NCI-H345 treated with DMSO at 0.1 percent for 48 hours (cell line): ENCODE measurements at regions not wholly inside any gene's neighbourhood (a gene's known extent, or its start where the extent isn't known, plus 50 kb on each side); places are given as distances from the start of the nearest gene placed in this dataset.
"Not testable (repeated sequence)": the region's sequence is repeated elsewhere in the genome, so short reads cannot be mapped to it uniquely, and the experiment has no call there.

Experiments
- DNase-seq: peaks from one replicate; lab custom pipeline; 2025; ENCODE audit not compliant: unreplicated experiment; lab: John Stamatoyannopoulos, UW

GRCh38 chr7:17554341-17555015, 256.0 kb downstream of the AHR start:
- no peak for DNase-seq

DNA sequence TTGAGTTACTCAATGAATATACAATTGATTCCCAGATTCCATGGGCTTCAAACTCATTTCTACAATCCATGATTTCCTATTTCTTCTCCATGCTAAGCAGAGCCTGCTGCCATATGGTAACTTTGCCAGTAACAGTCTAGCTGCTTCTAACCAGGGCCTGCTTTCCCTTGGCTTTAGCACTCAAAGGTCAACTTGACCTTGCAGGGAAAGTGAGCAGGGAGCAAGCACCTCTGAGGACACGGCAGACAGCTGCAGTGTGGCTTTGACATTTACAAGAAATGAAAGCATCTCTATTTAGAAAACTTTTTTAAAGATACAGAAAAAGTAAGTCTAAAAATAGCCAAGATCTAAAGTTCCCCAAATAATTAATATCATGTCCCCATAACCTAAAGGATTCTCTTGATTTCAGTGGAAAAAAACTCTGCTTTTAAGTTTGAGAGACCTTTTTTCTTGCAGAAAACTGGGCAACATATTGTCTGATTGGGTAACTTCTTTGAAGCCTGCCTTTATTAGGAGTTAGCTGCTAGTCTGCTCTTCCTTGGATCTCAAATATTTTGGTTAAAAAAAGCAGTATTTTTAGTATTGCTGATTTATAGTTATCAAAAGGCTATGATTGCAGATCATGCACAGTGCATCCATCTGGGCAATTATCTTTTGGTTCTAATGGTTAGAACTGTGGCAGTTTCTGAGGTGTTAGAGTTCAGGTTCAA, 257.9 kb downstream of the AHR start:
- no peak for DNase-seq

DNA sequence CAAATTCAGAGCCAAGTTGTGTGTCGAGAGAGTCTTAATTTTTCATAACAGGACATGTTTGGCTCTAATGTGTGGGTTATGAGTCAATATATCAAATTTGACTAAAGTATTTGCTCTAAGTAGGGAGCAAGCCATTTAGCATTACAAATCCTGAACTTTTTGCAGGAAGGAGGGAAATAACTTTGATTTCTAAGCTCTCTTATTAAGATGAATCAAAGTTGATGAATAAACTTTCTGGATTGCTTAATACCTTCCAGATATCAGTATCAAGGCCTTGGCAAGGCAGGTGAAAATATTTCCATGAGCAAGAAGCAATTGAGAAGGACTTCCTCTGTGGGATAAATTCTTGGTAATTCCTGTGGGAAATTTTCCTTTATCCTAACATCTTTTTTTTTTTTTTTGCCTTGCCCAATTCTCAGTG, 258.8 kb downstream of the AHR start:
- no peak for DNase-seq

DNA sequence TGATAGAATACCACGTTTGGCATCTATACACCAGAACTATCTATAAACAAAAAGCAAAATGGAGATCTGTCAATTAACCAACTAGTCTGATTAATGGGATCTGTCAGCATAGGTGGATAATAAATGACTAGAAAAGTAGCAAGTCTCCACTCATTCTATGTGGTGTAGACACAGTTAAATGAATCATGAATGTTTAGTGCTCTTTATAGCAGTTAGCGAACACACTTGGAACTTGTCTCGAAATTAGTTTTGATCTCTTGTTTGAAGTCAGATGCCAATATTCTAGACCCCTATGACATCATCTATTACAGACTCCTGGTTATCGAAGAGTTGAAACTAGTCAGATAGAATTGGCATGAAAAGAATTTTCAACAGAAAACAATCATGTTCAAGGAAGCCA, 259.7 kb downstream of the AHR start:
- DNase-seq: no peak

DNA sequence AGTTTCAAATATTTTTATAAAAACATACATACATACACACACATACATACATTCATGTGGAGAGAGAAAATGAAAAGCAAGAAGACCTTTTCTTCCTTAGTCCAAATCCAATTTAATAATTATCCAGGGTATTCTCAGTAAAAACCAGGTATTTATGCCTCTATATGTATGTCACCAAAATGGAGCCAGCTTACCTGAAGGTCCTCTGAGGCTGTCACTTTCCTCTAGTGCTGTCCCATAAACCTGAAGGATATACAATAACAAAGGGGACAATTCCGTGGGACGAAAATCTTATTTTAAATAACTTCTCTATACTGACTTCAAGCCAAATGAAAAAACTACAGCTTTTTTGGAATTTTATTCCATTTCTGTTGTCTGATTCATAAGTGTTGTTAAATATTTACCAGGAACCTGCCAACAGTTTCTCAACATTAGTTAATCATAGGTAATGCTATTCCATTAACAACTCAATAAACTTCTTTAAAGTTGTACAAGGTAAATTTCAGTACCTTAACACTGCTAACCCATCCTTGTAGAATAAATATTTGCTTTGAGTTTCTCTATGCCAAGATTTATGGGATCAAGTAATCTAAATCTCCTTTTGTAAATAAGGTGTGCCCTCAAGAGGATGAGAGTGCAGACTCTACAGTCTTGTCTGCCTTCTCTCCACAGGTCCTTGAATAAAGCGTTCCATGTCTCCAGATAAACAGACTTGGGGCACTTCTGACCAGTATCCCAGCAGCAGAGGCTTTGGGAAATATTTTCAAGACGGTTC, 260.3 kb downstream of the AHR start:
- DNase-seq: no peak

DNA sequence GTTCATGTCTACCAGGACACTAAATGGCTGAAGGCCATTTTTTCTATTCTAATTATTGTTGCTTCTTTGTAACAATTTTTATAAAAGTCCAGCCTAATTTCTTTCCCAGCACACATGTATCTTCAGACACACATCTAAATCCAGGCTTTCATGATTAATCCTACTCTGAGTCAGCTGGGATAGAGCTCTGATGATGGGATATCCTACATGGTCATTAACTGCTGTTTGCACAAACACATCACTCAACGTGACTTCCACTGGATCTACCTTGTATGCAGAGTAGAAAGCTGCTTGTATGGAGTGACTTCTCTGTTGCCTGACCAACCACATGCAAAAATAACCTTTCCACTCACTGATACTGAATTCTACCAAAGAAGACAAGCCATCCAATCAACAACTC, 260.9 kb downstream of the AHR start:
- DNase-seq: no peak

DNA sequence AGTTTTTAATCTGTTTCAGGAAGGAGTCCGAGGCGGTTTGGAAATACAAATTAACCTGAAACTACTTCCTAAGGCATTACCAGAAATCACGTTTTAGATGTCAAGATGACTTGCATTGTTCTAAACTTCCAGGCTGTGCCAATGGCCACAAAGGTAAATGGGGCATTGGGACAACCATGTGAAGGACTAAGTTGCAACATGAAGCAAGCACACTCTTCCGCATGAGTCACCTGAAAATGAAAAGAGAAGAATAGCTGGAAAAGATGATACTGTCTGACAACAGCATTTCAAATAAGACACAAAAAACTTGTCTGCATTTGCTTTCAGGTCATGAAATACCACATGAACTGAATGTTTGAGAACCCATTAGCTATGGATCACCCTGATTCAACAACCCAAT, 262.1 kb downstream of the AHR start:
- no peak for DNase-seq

DNA sequence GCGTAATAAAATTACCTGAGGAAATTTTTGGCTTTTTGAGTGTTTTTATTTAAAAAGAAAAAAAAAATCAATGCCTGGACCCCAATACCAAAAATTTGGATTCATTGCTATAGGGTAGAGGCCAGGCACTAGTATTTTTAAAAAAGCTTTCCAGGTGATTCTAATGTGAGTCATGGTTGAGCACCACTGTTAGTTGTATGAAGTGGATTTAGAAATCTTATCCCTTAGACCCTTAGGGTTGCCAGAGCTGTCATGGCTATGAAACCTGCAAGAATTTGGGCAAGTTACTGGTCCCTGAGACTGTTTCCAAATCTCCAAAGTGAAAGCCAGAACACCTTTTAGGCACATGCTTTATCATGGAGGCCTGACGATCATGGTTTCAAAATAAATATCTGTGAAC, 262.5 kb downstream of the AHR start:
- DNase-seq: no peak

- DNase-seq: no peak
These were observed 266.3 kb downstream of the AHR start for GRCh38 chr7:17564678-17565212.

DNA sequence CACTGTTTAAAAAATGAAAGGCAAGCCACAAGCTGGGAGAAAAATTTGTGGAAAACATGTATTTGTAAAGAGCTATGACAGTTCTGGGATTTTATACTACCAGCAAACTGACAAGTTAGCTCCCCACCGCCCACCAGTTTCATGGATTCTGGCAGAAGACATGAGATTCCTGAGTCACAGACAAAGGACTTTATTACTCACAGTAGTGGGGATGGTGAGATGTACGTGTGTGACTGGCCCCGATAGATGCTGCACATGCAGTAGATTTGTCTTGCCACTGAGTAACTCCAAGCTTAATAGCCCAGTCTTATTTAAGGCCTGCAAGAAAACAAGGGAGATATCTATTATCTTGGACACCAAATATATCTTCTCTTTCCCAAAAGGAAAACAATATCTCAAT, 281.7 kb downstream of the AHR start:
- DNase-seq: no peak

DNA sequence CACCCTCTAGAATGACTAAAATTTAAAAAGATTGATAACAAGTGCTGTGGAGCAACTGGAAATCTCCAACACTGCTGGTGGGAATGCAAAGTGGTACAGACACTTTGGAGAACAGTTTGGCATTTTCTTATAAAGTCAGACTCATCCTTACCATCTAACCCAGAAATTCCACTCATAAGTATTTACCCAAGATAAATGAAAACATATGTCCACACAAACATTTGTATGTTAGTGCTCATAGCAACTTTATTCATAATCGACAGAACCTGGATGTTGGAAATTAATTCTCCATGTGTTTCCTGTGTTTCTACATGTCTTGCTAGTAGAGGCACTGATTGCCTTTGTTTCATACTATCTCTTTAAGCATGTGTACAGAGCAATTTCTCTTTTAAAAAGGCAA, 282.4 kb downstream of the AHR start:
- no peak for DNase-seq

DNA sequence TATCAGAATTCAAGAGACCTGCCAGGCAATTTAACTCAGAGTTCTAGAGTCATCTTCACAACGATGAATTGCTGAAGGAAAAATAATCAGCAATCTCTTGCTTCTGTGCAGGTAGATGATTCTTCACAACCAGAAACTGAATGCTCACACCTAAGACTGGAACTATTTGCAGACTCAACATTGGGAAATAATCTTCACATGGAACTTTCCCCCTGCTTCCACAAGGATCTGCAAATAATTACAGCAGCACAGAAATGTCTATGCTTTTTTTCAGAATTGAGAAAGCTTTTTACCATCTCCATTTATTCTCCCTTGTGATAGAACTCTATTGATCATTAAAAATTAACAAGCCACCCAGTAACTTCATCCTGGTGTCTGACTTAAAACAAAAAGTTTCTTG, 282.8 kb downstream of the AHR start:
- DNase-seq: no peak

DNA sequence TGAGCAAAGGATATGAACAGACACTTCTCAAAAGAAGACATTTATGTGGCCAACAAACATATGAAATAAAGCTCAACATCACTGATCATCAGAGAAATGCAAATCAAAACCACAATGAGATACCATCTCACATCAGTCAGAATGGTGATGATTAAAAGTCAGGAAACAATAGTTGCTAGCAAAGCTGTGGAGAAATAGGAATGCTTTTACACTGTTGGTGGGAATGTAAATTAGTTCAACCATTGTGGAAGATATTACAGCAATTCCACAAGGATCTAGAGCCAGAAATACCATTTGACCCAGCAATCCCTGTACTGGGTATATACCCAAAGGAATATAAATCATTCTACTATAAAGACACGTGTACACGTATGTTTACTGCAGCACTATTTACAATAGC, 284.2 kb downstream of the AHR start:
- not testable (repeated sequence) for DNase-seq

DNA sequence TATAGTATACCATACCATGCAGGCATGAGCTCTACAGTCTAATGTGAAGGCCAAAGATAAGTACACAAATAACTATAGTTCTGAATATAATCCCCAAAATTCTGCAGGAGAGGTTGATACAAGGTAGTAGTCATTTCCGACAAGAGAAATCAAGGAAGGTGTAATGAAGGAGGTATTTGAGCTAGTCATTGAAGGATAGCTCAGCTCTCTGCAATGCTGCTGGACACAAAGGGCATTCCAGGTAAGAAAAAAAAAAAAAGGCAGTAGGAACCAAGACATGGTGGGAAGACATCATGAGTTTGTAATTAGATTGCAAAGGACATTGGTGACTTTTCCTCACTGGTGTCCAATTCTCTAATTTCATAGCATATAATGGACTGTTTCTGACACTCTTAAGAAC, 285.3 kb downstream of the AHR start:
- DNase-seq: no peak

DNA sequence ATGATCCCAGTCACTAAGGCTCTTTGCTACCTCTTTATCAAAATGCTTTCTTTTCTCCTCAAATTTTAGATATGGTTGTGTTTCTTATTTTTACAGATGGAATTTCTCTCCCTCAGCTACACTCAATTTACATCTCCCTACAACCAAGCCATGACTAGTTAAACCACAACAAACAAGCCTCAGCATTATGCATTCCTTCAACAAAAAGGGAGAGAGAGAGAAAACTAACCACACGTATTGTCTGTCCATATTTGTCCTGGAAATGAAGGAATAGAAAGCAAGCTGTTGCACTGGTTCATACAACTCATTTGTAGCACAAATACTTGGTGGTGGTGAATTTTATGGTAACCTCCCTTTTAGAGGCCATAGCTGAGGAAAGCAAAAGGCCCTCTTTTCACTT, 286.4 kb downstream of the AHR start:
- DNase-seq: no peak

GRCh38 chr7:17586711-17587110, 288.3 kb downstream of the AHR start:
- DNase-seq: no peak

DNA sequence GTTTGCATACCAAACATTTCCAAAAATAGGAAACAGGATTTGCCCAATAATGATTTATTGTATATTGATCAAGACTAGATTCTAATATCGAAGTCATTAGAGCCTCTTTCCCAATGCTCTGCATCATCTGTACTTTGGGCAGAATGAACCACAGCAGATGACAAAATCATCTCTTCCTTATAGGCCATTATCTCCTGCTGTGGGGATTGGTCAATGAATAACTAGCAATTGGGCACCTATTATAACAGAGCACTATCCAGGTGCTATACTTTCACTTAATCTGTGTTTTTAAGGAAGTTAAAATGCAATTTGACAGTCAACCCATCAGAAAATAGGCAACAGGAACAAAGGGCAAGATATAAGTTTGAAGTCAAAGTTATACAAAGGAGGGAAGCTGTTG, 290.3 kb downstream of the AHR start:
- DNase-seq: no peak

DNA sequence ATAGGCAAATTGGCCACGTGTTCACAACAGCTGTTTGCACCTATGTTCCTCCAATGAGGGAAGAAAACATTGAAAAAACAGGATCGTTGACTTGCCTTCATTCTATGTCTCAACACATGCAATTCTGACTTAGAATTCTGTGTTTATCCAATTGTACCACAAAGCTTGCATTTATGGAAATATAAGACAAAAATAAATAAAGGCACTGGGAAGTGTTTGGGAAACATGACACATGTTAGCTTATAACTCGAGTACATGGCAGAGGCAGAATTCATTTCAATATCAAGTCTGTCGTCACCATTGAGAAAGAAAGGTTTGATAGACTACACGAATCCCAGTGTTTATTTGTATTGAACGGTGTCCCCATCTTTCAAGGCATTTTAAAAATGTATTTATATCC, 291.2 kb downstream of the AHR start:
- no peak for DNase-seq

- no peak for DNase-seq
These were observed 291.8 kb downstream of the AHR start for GRCh38 chr7:17590221-17590620.

- DNase-seq: no peak
These were observed 295.5 kb downstream of the AHR start for GRCh38 chr7:17593819-17594419.

DNA sequence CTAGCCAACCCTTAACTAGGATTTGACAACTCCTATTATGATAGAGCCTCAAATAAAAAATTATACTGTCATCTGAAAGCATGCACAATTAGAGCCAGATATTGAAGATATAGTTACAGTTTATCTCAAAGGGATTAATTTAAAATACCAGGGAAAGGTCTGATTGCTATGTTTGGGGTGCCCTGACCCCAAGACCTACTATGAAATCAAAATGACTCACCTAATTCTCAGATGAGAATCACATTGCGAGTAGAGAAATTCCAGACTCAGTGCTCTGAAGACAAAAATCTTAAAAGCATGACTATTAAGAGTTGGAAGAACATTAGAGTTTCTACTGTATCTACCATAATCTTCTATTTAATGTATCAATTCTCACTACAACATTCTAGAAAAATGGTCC, 297.1 kb downstream of the AHR start:
- no peak for DNase-seq

- DNase-seq: no peak
These were observed 299.9 kb downstream of the AHR start for GRCh38 chr7:17598305-17598704.
